Neuronal stem cell (in vitro differentiated cells): ENCODE measurements at regions not wholly inside any gene's neighbourhood (a gene's known extent, or its start where the extent isn't known, plus 50 kb on each side); places are given as distances from the start of the nearest gene placed in this dataset.
A peak's percentile ranks its signal among the peaks of the same experiment; 100 is the strongest.
"Not testable (repeated sequence)": the region's sequence is repeated elsewhere in the genome, so short reads cannot be mapped to it uniquely, and the experiment has no call there.

ENCODE experiments used
- DNase-seq: peaks from one replicate; pipeline ENCODE4 v3.0.0-alpha.2; 2013; ENCODE audit warnings: low spot score
- H2AFZ ChIP-seq: one replicate; pipeline ENCODE4 v1.6.1; 2013; ENCODE audit warnings: mild to moderate bottlenecking, low read length, inconsistent platforms
- H2AK5ac ChIP-seq: 2 replicates; pipeline ENCODE4 v1.6.1; 2013; ENCODE audit warnings: low read depth, mild to moderate bottlenecking, inconsistent platforms, low read length, moderate library complexity, mixed read lengths
- H2BK120ac ChIP-seq: 2 replicates; pipeline ENCODE4 v1.6.1; 2013; ENCODE audit warnings: low read depth, mild to moderate bottlenecking, inconsistent platforms, low read length, moderate library complexity, mixed read lengths
- H2BK12ac ChIP-seq: one replicate; pipeline ENCODE4 v1.6.1; 2013; ENCODE audit warnings: low read length, inconsistent platforms
- H2BK15ac ChIP-seq: 2 replicates; pipeline ENCODE4 v1.6.1; 2013; ENCODE audit warnings: mild to moderate bottlenecking, low read length, inconsistent platforms, mixed read lengths
- H2BK5ac ChIP-seq: one replicate; pipeline ENCODE4 v1.6.1; 2013; ENCODE audit warnings: inconsistent platforms, mild to moderate bottlenecking, low read length, moderate library complexity
- H3K14ac ChIP-seq: one replicate; pipeline ENCODE4 v1.6.1; 2013; ENCODE audit warnings: low read length, inconsistent platforms
- H3K18ac ChIP-seq: 2 replicates; pipeline ENCODE4 v1.6.1; 2013; ENCODE audit warnings: low read length, inconsistent platforms
- H3K23ac ChIP-seq: 2 replicates; pipeline ENCODE4 v1.6.1; 2013; ENCODE audit warnings: low read depth, mild to moderate bottlenecking, mixed read lengths, low read length, inconsistent platforms; ENCODE audit not compliant: poor library complexity
- H3K27ac ChIP-seq: replicated peaks from 3 replicates; pipeline ENCODE4 v1.5.1; 2013; ENCODE audit warnings: low read length, inconsistent platforms
- H3K27me3 ChIP-seq, 3 experiments: 2 replicates each; pipeline ENCODE4 v1.6.1; 2013; ENCODE audit warnings: low read length in 3 of 3, mild to moderate bottlenecking in 2 of 3, inconsistent platforms in 1 of 3, low read depth in 1 of 3, mixed read lengths in 1 of 3, moderate library complexity in 1 of 3; ENCODE audit not compliant: control insufficient read depth in 3 of 3, insufficient read depth in 3 of 3
- H3K36me3 ChIP-seq, 2 donors: replicated peaks in 1 of 2; 2 replicates each; pipeline ENCODE4 v1.6.1; 2013; ENCODE audit warnings: low read length in 2 of 2; ENCODE audit not compliant: control insufficient read depth in 2 of 2, insufficient read depth in 2 of 2
- H3K4ac ChIP-seq: 2 replicates; pipeline ENCODE4 v1.6.1; 2013; ENCODE audit warnings: inconsistent platforms, mild to moderate bottlenecking, low read length, moderate library complexity
- H3K4me1 ChIP-seq, 2 donors: 1 replicate in 1 of 2; 2 replicates in 1 of 2; pipeline ENCODE4 v1.6.1; 2013; ENCODE audit warnings: low read length in 2 of 2, low read depth in 1 of 2; ENCODE audit not compliant: control insufficient read depth in 2 of 2, insufficient read depth in 1 of 2
- H3K4me2 ChIP-seq: one replicate; pipeline ENCODE4 v1.6.1; 2013; ENCODE audit warnings: mild to moderate bottlenecking, low read length, inconsistent platforms; ENCODE audit not compliant: insufficient read depth, poor library complexity, severe bottlenecking
- H3K4me3 ChIP-seq, 2 donors: 2 replicates each; pipeline ENCODE4 v1.5.1; 2013; ENCODE audit warnings: low read length in 2 of 2, mild to moderate bottlenecking in 2 of 2, inconsistent platforms in 1 of 2, moderate library complexity in 1 of 2
- H3K79me1 ChIP-seq: one replicate; pipeline ENCODE4 v1.6.1; 2013; ENCODE audit warnings: low read depth, mild to moderate bottlenecking, inconsistent platforms, low read length, moderate library complexity
- H3K9ac ChIP-seq: one replicate; pipeline ENCODE4 v1.6.1; 2013; ENCODE audit warnings: mild to moderate bottlenecking, low read depth, low read length, inconsistent platforms; ENCODE audit not compliant: poor library complexity
- H3K9me3 ChIP-seq, 2 donors: replicated peaks in 1 of 2; 2 replicates each; pipeline versions ENCODE3 to v1.6.1; 2013; ENCODE audit warnings: low read length in 2 of 2, mild to moderate bottlenecking in 2 of 2, inconsistent platforms in 1 of 2, low read depth in 1 of 2, mixed read lengths in 1 of 2, moderate library complexity in 1 of 2; ENCODE audit not compliant: control insufficient read depth in 2 of 2, insufficient read depth in 1 of 2
- H4K8ac ChIP-seq: one replicate; pipeline ENCODE4 v1.6.1; 2013; ENCODE audit warnings: low read depth, mild to moderate bottlenecking, inconsistent platforms, low read length, moderate library complexity
- H4K91ac ChIP-seq: one replicate; pipeline ENCODE4 v1.6.1; 2013; ENCODE audit warnings: low read length, low read depth, mild to moderate bottlenecking, inconsistent platforms; ENCODE audit not compliant: poor library complexity
- WGBS, 2 donors: extraction: QIAGEN DNeasy Blood & Tissue Kit; methylation state at CpG; one replicate each; pipeline ENCODE4 v1.1.7; 2013; ENCODE audit warnings: missing lambda C conversion rate in 2 of 2, mixed read lengths in 1 of 2; ENCODE audit not compliant: insufficient read length in 2 of 2, insufficient replicate concordance in 1 of 2; ENCODE audit errors: extremely low coverage in 2 of 2; 5-methylcytosine and 5-hydroxymethylcytosine counted together

GRCh38 chr6:27139756-27140579 lies 107.5 kb upstream of the PRSS16 start:
- H2AFZ ChIP-seq = no peak overlapping the region

GRCh38 chr6:27140999-27141528 lies 106.4 kb upstream of the PRSS16 start:
- peaks cover under 1 to 22% of the 10 kb centered on the region in 2 donors for H3K4me1 ChIP-seq
- no peak overlapping the region for H4K91ac ChIP-seq
- no peak overlapping the region for H2AFZ ChIP-seq
- WGBS, 2 donors = no CpG with 5 or more reads among the region's 5 CpGs
- H2AK5ac ChIP-seq = no peak overlapping the region
- no peak overlapping the region for H4K8ac ChIP-seq
- no peaks in the 10 kb centered on the region for H3K9me3 ChIP-seq
- H3K4me2 ChIP-seq = no peak overlapping the region
- no peak overlapping the region for H2BK5ac ChIP-seq
- no peak overlapping the region for H3K27ac ChIP-seq
- H3K14ac ChIP-seq = no peak overlapping the region
- H2BK12ac ChIP-seq = no peak overlapping the region
- H3K79me1 ChIP-seq = no peaks in the 10 kb centered on the region
- no peak overlapping the region for H3K23ac ChIP-seq
- H2BK120ac ChIP-seq = no peak overlapping the region
- no peak overlapping the region for H3K9ac ChIP-seq
- no peaks in the 10 kb centered on the region for H3K27me3 ChIP-seq
- peak overlapping the region in 1 of 2 donors; percentile 34 for H3K4me3 ChIP-seq
- H3K18ac ChIP-seq = no peak overlapping the region
- no peaks in the 10 kb centered on the region for H3K36me3 ChIP-seq
- no peak for DNase-seq
- no peak overlapping the region for H2BK15ac ChIP-seq
- H3K4ac ChIP-seq = no peak overlapping the region

More at GRCh38 chr6:27139756-27140579, 107.5 kb upstream of the PRSS16 start:
- H2AK5ac ChIP-seq = no peak overlapping the region
- no peak for DNase-seq
- peak overlapping the region; percentile 69 for H3K27ac ChIP-seq
- no peak overlapping the region for H4K91ac ChIP-seq
- H3K79me1 ChIP-seq = no peaks in the 10 kb centered on the region
- no CpG with 5 or more reads among the region's 18 CpGs for WGBS, 2 donors
- no peaks in the 10 kb centered on the region for H3K36me3 ChIP-seq
- H3K9me3 ChIP-seq = no peaks in the 10 kb centered on the region
- no peak overlapping the region for H2BK120ac ChIP-seq
- H3K4ac ChIP-seq = no peak overlapping the region
- no peak overlapping the region for H4K8ac ChIP-seq
- peak overlapping the region; percentile 61 to 81 for H3K4me3 ChIP-seq
- H2BK5ac ChIP-seq = no peak overlapping the region
- H3K14ac ChIP-seq = no peak overlapping the region
- H2BK12ac ChIP-seq = no peak overlapping the region
- no peak overlapping the region for H3K9ac ChIP-seq
- no peak overlapping the region for H3K18ac ChIP-seq
- peak overlapping the region; percentile 62 for H3K4me2 ChIP-seq
- no peak overlapping the region for H3K23ac ChIP-seq
- no peak overlapping the region for H2BK15ac ChIP-seq
- H3K4me1 ChIP-seq = peaks cover 2 to 17% of the 10 kb centered on the region in 2 donors
- H3K27me3 ChIP-seq = no peaks in the 10 kb centered on the region

GRCh38 chr6:27141529-27142015 lies 105.9 kb upstream of the PRSS16 start:
- peaks cover 0 to 22% of the 10 kb centered on the region in 2 donors for H3K4me1 ChIP-seq
- H3K4me3 ChIP-seq = peak overlapping the region in 1 of 2 donors; percentile 34
- H3K23ac ChIP-seq = no peak overlapping the region
- no peaks in the 10 kb centered on the region for H3K9me3 ChIP-seq
- H4K91ac ChIP-seq = no peak overlapping the region
- no peaks in the 10 kb centered on the region for H3K27me3 ChIP-seq
- H2BK5ac ChIP-seq = no peak overlapping the region
- no peak overlapping the region for H3K18ac ChIP-seq
- H3K36me3 ChIP-seq = no peaks in the 10 kb centered on the region
- H3K9ac ChIP-seq = no peak overlapping the region
- H3K27ac ChIP-seq = no peak overlapping the region
- WGBS, 2 donors = no CpG with 5 or more reads among the region's 3 CpGs
- no peak overlapping the region for H2BK15ac ChIP-seq
- no peak overlapping the region for H4K8ac ChIP-seq
- H3K4me2 ChIP-seq = no peak overlapping the region
- no peak overlapping the region for H2AK5ac ChIP-seq
- H2BK120ac ChIP-seq = no peak overlapping the region
- no peak overlapping the region for H3K14ac ChIP-seq
- H3K4ac ChIP-seq = no peak overlapping the region
- no peaks in the 10 kb centered on the region for H3K79me1 ChIP-seq
- H2BK12ac ChIP-seq = no peak overlapping the region
- no peak overlapping the region for H2AFZ ChIP-seq
- no peak for DNase-seq

- H4K8ac ChIP-seq, H3K4me3 ChIP-seq, H2BK120ac ChIP-seq, H3K36me3 ChIP-seq, H2AK5ac ChIP-seq, H2BK12ac ChIP-seq, H3K4me2 ChIP-seq, H3K18ac ChIP-seq, H3K79me1 ChIP-seq, H3K23ac ChIP-seq, H3K9me3 ChIP-seq, H3K9ac ChIP-seq, H2BK15ac ChIP-seq, H4K91ac ChIP-seq, H2AFZ ChIP-seq, H3K27ac ChIP-seq, H3K27me3 ChIP-seq, DNase-seq, H2BK5ac ChIP-seq, H3K4ac ChIP-seq, H3K14ac ChIP-seq: not testable (repeated sequence)
- peaks cover 0 to 22% of the 10 kb centered on the region in 2 donors for H3K4me1 ChIP-seq
- WGBS, 2 donors = no CpG with 5 or more reads among the region's 4 CpGs
These were observed 104.5 kb upstream of the PRSS16 start for GRCh38 chr6:27143020-27143388.
